HG03558 (cell line): ENCODE measurements at regions not wholly inside any gene's neighbourhood (a gene's known extent, or its start where the extent isn't known, plus 50 kb on each side); places are given as distances from the start of the nearest gene placed in this dataset.
"Not testable (repeated sequence)": the region's sequence is repeated elsewhere in the genome, so short reads cannot be mapped to it uniquely, and the experiment has no call there.

Source experiments
- ATAC-seq: cut with Tn5 transposase; IDR thresholded peaks from one replicate; pipeline ENCODE4 v1.9.1; 2021; ENCODE audit warnings: moderate number of reproducible peaks; ENCODE audit not compliant: unreplicated experiment; ENCODE audit errors: extremely low read depth

- no peak for ATAC-seq
Measured at GRCh38 chr10:107952649-107953556, 788.4 kb upstream of the SORCS1 start.

- not testable (repeated sequence) for ATAC-seq
Measured at GRCh38 chr10:107950411-107951062, 786.0 kb upstream of the SORCS1 start.

GRCh38 chr10:107942826-107943225, 778.3 kb upstream of the SORCS1 start:
- no peak for ATAC-seq

- ATAC-seq = no peak
Measured at GRCh38 chr10:107933076-107933475, 768.6 kb upstream of the SORCS1 start.

GRCh38 chr10:107931808-107932207, 767.3 kb upstream of the SORCS1 start:
- ATAC-seq = no peak

GRCh38 chr10:107930037-107930436, 765.5 kb upstream of the SORCS1 start:
- ATAC-seq = no peak

- no peak for ATAC-seq
Measured at GRCh38 chr10:107924458-107924857, 760.0 kb upstream of the SORCS1 start.

GRCh38 chr10:107919626-107920235, 755.2 kb upstream of the SORCS1 start:
- ATAC-seq = no peak

- no peak for ATAC-seq
Measured at GRCh38 chr10:107918171-107918570, 753.7 kb upstream of the SORCS1 start.

- no peak for ATAC-seq
Measured at GRCh38 chr10:107915215-107915610, 750.7 kb upstream of the SORCS1 start.

GRCh38 chr10:107914450-107915214, 750.1 kb upstream of the SORCS1 start:
- no peak for ATAC-seq

GRCh38 chr10:107913317-107914294, 749.1 kb upstream of the SORCS1 start:
- ATAC-seq = no peak

GRCh38 chr10:107901076-107901475, 736.6 kb upstream of the SORCS1 start:
- no peak for ATAC-seq

GRCh38 chr10:107900131-107900530, 735.6 kb upstream of the SORCS1 start:
- ATAC-seq = no peak

GRCh38 chr10:107899502-107900062, 735.1 kb upstream of the SORCS1 start:
- ATAC-seq = no peak

- ATAC-seq = no peak
Measured at GRCh38 chr10:107899075-107899474, 734.6 kb upstream of the SORCS1 start.

- ATAC-seq = no peak
Measured at GRCh38 chr10:107898392-107898791, 733.9 kb upstream of the SORCS1 start.

GRCh38 chr10:107894516-107894915, 730.0 kb upstream of the SORCS1 start:
- ATAC-seq = no peak

GRCh38 chr10:107889105-107889504, 724.6 kb upstream of the SORCS1 start:
- ATAC-seq = no peak
